ENCODE measurements at regions not wholly inside any gene's neighbourhood (a gene's known extent, or its start where the extent isn't known, plus 50 kb on each side); places are given as distances from the start of the nearest gene placed in this dataset.

DNA sequence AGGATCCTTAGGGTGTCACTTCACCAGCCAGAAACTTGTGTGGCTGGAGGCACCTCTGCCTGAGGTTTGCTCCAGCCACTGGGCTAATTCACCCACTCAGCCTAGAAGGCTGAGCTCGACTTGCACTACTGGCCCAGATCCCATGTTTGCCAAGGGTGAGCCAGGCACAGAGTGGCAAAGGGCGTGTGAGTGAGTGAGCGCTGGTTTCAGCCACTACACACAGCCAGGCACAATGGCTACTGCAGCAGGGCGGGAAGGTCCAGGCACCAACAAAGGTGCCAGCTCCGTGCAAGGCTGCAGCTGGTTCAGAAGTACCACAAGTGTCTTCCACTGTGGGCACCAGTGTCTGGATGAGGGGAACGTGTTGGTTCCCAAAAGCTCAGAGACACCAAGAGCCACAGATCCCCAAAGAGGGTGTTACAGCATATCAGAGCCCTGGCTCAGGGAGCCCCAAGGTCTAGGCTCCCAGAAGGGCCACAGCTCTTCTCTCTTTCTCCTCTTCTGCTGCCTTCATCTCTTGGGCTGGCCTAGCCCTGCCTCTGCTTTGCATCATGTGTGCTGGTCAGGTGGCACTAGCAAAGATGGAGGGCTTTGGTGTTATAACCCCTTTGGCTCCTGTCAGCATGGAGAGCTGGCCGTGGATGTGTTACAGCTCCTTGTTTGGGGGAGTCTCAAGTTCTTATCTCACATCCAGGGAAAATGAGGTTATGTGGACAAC is 736.3 kb upstream of the KLHL1 start:
- Histone ChIP-seq H3K9me3 (no peaks in the 10 kb centered on the region), H3K4me1 (no peaks in the 10 kb centered on the region), H3K27ac (no peak overlapping the region), H3K27me3 (no peaks in the 10 kb centered on the region), H3K36me3 (no peaks in the 10 kb centered on the region), H3K4me3 (no peak overlapping the region)
- intact Hi-C loops (cut with DNase I) = no loop called here
- peak; percentile 24 for ATAC-seq
- TF ChIP-seq, protein P1, sequence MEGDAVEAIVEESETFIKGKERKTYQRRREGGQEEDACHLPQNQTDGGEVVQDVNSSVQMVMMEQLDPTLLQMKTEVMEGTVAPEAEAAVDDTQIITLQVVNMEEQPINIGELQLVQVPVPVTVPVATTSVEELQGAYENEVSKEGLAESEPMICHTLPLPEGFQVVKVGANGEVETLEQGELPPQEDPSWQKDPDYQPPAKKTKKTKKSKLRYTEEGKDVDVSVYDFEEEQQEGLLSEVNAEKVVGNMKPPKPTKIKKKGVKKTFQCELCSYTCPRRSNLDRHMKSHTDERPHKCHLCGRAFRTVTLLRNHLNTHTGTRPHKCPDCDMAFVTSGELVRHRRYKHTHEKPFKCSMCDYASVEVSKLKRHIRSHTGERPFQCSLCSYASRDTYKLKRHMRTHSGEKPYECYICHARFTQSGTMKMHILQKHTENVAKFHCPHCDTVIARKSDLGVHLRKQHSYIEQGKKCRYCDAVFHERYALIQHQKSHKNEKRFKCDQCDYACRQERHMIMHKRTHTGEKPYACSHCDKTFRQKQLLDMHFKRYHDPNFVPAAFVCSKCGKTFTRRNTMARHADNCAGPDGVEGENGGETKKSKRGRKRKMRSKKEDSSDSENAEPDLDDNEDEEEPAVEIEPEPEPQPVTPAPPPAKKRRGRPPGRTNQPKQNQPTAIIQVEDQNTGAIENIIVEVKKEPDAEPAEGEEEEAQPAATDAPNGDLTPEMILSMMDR (IDR thresholded peaks at IDR 0.05) = no peak
- no peak for DNase-seq

DNA sequence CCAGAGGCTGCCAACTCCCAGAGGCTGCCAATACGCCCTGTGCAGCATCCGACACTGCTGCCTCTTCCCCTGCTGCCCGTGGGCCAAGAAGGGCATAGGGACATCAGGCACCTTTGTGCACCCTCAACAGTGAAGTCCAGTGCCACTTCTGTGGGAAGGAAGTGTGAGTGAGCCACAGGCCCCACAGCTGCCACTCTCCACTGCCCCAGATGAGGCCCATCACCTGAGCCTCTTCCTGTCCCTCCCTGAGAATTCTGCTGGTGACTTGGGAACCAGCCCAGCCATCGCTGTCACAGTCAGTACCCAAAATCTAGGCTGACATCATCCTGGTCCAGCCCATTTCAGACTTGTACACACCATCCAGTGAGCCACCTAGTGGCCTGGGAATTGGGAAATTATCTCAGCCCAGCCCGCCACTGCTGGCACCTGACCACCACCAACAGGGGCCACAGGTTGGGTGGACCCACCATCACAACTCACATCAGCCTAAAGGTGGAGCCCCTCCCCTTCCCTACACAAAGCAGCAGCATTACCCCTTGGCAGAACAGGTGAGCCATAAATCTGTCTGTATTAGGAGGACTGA is 733.9 kb upstream of the KLHL1 start:
- ATAC-seq = peak; percentile 17
- H3K9me3 ChIP-seq = no peaks in the 10 kb centered on the region
- no peak for DNase-seq
- no peak overlapping the region for H3K4me3 ChIP-seq
- H3K27me3 ChIP-seq = no peaks in the 10 kb centered on the region
- TF ChIP-seq, protein P1 (IDR thresholded peaks at IDR 0.05) = no peak
- no peaks in the 10 kb centered on the region for H3K4me1 ChIP-seq
- no peak overlapping the region for H3K27ac ChIP-seq
- H3K36me3 ChIP-seq = no peaks in the 10 kb centered on the region
- intact Hi-C loops (cut with DNase I) = no loop called here

DNA sequence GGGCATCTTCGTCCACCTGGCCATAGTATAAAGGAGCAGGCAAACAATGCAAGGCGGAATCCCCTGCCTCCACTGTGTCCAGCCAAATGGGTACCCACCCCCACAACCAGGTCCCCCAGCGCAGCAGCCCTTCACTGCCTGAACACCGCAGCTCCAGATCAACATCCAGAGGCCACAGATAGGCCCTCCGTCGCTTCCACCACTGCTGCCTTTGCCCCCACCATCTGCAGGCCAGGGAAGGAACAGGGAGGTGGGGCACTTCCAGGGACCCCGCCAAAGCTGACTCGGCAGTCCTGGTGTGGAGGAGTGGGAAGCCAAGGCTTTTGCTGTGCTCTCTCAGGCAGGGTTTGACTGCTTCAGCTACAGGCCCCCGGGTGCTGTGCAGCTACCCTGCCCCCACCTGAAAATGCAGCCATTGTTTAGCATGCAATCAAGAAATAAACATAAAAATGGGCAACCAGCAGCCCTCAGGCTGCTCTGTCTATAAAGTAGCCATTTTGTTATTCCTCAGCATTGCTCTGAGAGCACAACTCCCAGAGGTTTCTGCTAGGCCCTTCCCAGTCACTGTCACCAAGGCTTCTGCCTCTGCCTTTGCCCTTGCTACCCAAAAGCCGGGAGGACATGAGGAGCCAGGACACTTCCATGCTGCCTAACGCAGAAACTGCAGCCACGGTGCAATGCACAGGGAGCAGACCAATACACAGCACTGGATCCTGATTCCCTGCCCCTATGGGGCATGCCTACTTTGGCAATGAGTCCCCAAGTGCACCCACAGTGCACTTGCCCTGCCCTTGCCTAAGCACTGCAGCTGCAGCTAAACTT is 733.2 kb upstream of the KLHL1 start:
- ATAC-seq = peak; percentile 23
- no peaks in the 10 kb centered on the region for H3K36me3 ChIP-seq
- intact Hi-C loops (cut with DNase I) = no loop called here

DNA sequence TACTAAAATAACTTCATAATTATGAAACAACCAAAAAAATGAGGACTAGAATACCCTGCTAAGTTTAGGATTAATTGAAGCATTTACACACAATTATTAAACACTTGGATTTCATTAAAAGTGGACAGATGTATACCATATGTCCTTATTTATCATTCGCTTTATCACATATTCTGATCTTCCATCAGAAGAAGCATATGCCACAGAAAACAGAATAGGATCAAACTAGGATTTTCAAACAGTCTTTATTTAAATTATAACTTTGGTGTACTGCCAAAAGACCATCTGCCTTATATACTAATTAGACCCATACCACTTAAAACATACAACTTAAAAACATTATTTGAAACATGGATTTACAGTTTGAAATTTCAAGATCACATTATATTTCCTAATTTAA is 727.1 kb upstream of the KLHL1 start:
- H3K27ac ChIP-seq = no peak overlapping the region
- TF ChIP-seq, protein P1 (IDR thresholded peaks at IDR 0.05) = no peak
- DNase-seq (no peak), ATAC-seq (no peak)
- H3K4me3 ChIP-seq = no peak overlapping the region
- no peaks in the 10 kb centered on the region for H3K4me1 ChIP-seq
- H3K36me3 ChIP-seq = no peaks in the 10 kb centered on the region
- H3K27me3 ChIP-seq = no peaks in the 10 kb centered on the region
- intact Hi-C loops (cut with DNase I) = no loop called here
- no peaks in the 10 kb centered on the region for H3K9me3 ChIP-seq

More for the DNA sequence above, 733.2 kb upstream of the KLHL1 start:
- H3K27me3 ChIP-seq = no peaks in the 10 kb centered on the region
- TF ChIP-seq, protein P1 (IDR thresholded peaks at IDR 0.05) = no peak
- no peaks in the 10 kb centered on the region for H3K4me1 ChIP-seq
- no peak overlapping the region for H3K4me3 ChIP-seq
- H3K9me3 ChIP-seq = no peaks in the 10 kb centered on the region
- no peak overlapping the region for H3K27ac ChIP-seq
- no peak for DNase-seq

DNA sequence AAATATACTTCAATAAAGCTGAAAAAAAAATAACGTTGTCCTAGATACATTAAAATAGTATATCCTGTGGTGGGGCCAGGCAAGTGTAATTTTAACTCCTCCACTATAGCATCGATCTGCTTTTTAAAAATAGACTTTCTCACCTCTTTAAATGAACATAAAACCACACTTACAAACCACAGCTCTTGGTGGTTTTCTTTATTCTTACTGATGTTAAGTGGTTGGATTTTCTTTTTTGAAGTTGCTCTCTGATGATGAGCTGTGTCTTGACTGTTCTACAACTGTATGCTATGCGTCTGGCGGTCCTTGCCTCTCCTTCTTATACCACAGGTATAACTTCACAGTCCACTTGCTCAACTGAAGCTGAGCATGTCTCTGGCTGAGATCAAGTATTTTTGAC is 721.5 kb upstream of the KLHL1 start:
- H3K27ac ChIP-seq = no peak overlapping the region
- no peaks in the 10 kb centered on the region for H3K27me3 ChIP-seq
- no peak overlapping the region for H3K4me3 ChIP-seq
- ATAC-seq = no peak
- intact Hi-C loops (cut with DNase I) = no loop called here
- H3K36me3 ChIP-seq = no peaks in the 10 kb centered on the region
- no peaks in the 10 kb centered on the region for H3K9me3 ChIP-seq
- H3K4me1 ChIP-seq = no peaks in the 10 kb centered on the region
- no peak for DNase-seq
- TF ChIP-seq, protein P1 (IDR thresholded peaks at IDR 0.05) = no peak

All from upper lobe of right lung (tissue), 1 donor.